Choroid plexus epithelial cell (primary cell): ENCODE measurements at regions not wholly inside any gene's neighbourhood (a gene's known extent, or its start where the extent isn't known, plus 50 kb on each side); places are given as distances from the start of the nearest gene placed in this dataset.

ENCODE experiments used
- DNase-seq: peaks from one replicate; pipeline ENCODE4 v3.0.0-alpha.2; 2010; ENCODE audit warnings: low read depth
- H3K4me3 ChIP-seq: 2 replicates; pipeline ENCODE4 v1.5.1; 2011; ENCODE audit warnings: low read depth, mild to moderate bottlenecking, control low read depth, low read length, moderate library complexity
- TF ChIP-seq, protein P1 (sequence below): conservative IDR thresholded peaks from 2 replicates; pipeline ENCODE4 v1.5.1; 2011; ENCODE audit warnings: low read depth, mild to moderate bottlenecking, control low read depth, inconsistent platforms, low read length, moderate library complexity

- no peak for DNase-seq
- TF ChIP-seq, protein P1, sequence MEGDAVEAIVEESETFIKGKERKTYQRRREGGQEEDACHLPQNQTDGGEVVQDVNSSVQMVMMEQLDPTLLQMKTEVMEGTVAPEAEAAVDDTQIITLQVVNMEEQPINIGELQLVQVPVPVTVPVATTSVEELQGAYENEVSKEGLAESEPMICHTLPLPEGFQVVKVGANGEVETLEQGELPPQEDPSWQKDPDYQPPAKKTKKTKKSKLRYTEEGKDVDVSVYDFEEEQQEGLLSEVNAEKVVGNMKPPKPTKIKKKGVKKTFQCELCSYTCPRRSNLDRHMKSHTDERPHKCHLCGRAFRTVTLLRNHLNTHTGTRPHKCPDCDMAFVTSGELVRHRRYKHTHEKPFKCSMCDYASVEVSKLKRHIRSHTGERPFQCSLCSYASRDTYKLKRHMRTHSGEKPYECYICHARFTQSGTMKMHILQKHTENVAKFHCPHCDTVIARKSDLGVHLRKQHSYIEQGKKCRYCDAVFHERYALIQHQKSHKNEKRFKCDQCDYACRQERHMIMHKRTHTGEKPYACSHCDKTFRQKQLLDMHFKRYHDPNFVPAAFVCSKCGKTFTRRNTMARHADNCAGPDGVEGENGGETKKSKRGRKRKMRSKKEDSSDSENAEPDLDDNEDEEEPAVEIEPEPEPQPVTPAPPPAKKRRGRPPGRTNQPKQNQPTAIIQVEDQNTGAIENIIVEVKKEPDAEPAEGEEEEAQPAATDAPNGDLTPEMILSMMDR: no peak
- no peak overlapping the region for H3K4me3 ChIP-seq
These were observed 470.3 kb downstream of the ARHGEF28 start for GRCh38 chr5:74096325-74096724.

DNA sequence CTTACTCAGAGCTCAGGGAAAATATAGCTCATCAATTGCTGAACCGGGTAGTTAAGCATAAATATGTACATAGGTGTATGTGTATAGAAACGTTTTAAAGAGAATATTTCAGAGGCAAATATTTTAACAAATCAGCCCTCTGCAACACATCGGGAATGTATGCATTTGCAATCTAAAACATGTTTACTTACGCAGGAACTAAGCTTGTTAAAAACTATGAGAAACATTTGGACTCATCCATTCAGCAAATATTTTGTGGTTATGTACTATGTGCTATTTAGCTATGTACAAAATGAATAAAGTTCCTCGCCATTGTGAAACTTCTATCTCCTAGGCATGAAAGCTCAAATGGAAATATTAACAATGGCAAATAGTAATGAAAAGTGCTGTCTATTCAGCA is 469.9 kb downstream of the ARHGEF28 start:
- TF ChIP-seq, protein P1: no peak
- peak; percentile 72 for DNase-seq
- no peak overlapping the region for H3K4me3 ChIP-seq

DNA sequence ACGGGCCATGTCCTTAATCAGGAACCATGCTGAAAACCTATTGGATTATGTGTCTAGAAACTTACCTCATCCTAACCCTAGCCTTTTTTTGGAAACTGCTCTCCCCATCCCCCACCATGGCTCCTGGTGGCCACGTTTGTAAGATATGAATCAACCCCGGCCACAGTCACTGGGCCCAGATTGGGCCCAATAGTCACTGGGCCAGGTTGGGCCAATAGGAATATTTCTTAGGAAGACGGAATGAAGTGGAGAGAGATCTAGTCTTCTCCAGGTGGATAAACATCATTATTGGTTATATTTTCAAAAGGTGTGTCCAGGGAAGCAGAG is 468.7 kb downstream of the ARHGEF28 start:
- H3K4me3 ChIP-seq: no peak overlapping the region
- DNase-seq: no peak
- TF ChIP-seq, protein P1: no peak

DNA sequence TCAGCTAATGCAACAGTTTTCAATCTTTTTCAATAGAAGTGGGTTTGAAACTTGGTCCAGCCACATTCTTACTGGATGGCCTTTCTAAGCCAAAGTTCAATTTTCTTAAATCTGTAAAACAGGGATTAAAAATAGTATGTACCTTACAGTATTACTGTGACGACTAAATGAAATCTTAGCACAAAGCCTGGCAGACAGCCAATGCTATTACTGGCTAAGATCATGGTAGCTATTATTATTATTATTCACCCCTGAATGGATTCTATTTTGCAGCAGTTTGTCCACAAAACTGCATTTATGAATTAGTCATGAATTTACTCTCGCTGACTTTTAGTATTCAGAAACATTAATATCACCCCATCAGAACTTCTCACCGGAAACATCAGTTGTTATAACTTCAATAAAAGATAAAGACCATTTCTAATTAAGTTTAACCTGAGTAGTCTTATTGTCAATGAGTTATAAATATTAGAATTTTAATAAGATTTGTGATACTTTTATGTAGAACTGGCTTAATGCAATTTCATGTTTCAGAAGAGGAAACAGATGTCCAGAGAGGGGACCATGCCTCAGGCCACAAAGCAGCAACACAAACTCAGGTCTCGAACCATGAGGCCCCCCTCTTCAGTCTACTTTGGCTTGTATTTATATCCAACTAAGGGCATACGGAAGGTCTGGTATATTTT is 468.2 kb downstream of the ARHGEF28 start:
- TF ChIP-seq, protein P1: no peak
- peak; percentile 76 for DNase-seq
- no peak overlapping the region for H3K4me3 ChIP-seq

GRCh38 chr5:74093561-74093960 is 467.6 kb downstream of the ARHGEF28 start:
- DNase-seq: no peak
- no peak overlapping the region for H3K4me3 ChIP-seq
- TF ChIP-seq, protein P1: no peak

DNA sequence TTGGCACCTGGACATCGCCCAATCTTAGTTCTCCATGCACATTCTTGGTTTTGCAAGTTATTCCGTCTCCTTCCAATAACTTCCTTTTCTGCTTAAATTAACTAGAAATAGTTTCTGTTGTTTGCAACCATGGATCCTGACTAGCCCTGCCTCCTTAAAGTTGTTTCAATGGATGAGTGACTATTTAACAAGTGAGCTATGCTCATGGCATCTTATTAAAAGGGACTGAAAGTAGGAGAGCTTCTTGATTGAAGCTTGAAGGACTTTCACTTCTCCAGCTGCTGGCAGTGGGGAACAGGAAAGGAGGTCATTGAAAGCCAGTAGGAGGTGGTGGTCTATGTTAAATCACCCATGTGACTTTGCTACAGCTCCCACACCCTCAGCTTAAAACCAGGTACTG is 466.8 kb downstream of the ARHGEF28 start:
- TF ChIP-seq, protein P1: no peak
- no peak for DNase-seq
- no peak overlapping the region for H3K4me3 ChIP-seq

- DNase-seq: no peak
- TF ChIP-seq, protein P1: no peak
These were observed 459.8 kb downstream of the ARHGEF28 start for GRCh38 chr5:74085782-74086181.

More at GRCh38 chr5:74085782-74086181, 459.8 kb downstream of the ARHGEF28 start:
- H3K4me3 ChIP-seq: no peak overlapping the region
